ENCODE measurements at regions not wholly inside any gene's neighbourhood (a gene's known extent, or its start where the extent isn't known, plus 50 kb on each side); places are given as distances from the start of the nearest gene placed in this dataset.

DNA sequence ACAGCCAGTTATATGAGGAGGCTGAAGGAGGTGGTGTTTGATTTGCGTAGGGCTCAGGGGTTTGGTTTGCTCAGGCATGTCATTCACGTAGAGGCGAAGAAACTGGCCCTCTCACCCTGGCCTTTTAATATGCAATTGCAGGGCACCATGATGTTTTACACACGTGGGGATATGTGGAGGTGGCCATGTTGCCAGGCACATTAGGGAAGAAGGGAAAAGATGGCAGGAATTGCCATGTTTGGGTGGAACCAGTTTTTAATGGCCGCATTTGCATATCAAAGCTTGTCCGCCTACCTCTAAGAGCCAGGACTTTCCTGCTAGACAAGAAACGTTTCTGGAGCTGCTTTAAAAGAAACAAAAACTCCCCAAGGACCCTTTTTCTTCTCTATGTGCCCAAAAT lies 1483.7 kb upstream of the GOT2 start:
- TF ChIP-seq POLR2AphosphoS5 (IDR thresholded peaks at IDR 0.05): no peak
- TF ChIP-seq, protein P1, sequence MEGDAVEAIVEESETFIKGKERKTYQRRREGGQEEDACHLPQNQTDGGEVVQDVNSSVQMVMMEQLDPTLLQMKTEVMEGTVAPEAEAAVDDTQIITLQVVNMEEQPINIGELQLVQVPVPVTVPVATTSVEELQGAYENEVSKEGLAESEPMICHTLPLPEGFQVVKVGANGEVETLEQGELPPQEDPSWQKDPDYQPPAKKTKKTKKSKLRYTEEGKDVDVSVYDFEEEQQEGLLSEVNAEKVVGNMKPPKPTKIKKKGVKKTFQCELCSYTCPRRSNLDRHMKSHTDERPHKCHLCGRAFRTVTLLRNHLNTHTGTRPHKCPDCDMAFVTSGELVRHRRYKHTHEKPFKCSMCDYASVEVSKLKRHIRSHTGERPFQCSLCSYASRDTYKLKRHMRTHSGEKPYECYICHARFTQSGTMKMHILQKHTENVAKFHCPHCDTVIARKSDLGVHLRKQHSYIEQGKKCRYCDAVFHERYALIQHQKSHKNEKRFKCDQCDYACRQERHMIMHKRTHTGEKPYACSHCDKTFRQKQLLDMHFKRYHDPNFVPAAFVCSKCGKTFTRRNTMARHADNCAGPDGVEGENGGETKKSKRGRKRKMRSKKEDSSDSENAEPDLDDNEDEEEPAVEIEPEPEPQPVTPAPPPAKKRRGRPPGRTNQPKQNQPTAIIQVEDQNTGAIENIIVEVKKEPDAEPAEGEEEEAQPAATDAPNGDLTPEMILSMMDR (IDR thresholded peaks at IDR 0.05): no peak
